HepG2 (cell line): ENCODE measurements at regions not wholly inside any gene's neighbourhood (a gene's known extent, or its start where the extent isn't known, plus 50 kb on each side); places are given as distances from the start of the nearest gene placed in this dataset.

ENCODE experiments used
- ATAC-seq: fragments of 200-7000 bp; cut with Tn5 transposase; 3 replicates; pipeline ENCODE4 v1.9.1; 2020; ENCODE audit warnings: mild to moderate bottlenecking, moderate library complexity
- BruUV-seq: library from RNA; stranded (reverse); fragments of 400-500 nt; replicated peaks from 2 replicates; lab custom pipeline; 2021; lab: Mats Ljungman, UMichigan
- CTCF ChIA-PET: fragments of 300-600 bp; formaldehyde crosslinking; extraction: SDS; loops from one replicate; lab custom pipeline; 2021; ENCODE audit warnings: low total read pairs, inconsistent platforms, low intra/inter-chr PET ratio; lab: Yijun Ruan, JAX
- POLR2A ChIA-PET: fragments of 350-600 bp; sonication (Branson Sonifier 250); formaldehyde crosslinking; loops from one replicate; lab custom pipeline; 2020; ENCODE audit warnings: antibody characterized with exemption, inconsistent platforms; lab: Yijun Ruan, JAX
- DNase-seq: peaks from one replicate; pipeline ENCODE4 v3.0.0-alpha.2; 2015; ENCODE audit warnings: low spot score
- FAIRE-seq: peaks from 3 replicates; lab custom pipeline; 2011; peaks lifted over from hg19 to GRCh38; lab: Jason Lieb, UNC
- H2AFZ ChIP-seq: one replicate; pipeline ENCODE4 v1.6.1; 2011; ENCODE audit warnings: low read length, inconsistent platforms
- H3K27ac ChIP-seq: fragments of 300-600 bp; 3 replicates; pipeline ENCODE4 v1.8.0; 2011; ENCODE audit warnings: mixed run types, mild to moderate bottlenecking, mixed read lengths, low read length, inconsistent platforms; ENCODE audit not compliant: insufficient read depth; ENCODE audit errors: extremely low read length
- H3K27me3 ChIP-seq, 2 experiments: fragments of 200-600 bp in 1 of 2; 2 replicates in 1 of 2; 3 replicates in 1 of 2; pipeline versions ENCODE4 v1.6.0 to v1.8.0; 2011; ENCODE audit warnings: low read length in 2 of 2, mild to moderate bottlenecking in 2 of 2, moderate library complexity in 2 of 2, inconsistent platforms in 1 of 2; ENCODE audit not compliant: insufficient read depth in 2 of 2, control insufficient read depth in 1 of 2
- H3K36me3 ChIP-seq, 2 experiments: fragments of 200-600 bp in 1 of 2; replicated peaks in 1 of 2; 2 replicates in 1 of 2; 3 replicates in 1 of 2; pipeline versions ENCODE4 v1.5.1 to v1.8.0; 2011; ENCODE audit warnings: low read length in 2 of 2, inconsistent platforms in 1 of 2; ENCODE audit not compliant: insufficient read depth in 2 of 2, control insufficient read depth in 1 of 2
- H3K4me1 ChIP-seq: 2 replicates; pipeline ENCODE4 v1.5.1; 2012; ENCODE audit warnings: low read length, inconsistent platforms; ENCODE audit not compliant: insufficient read depth
- H3K4me2 ChIP-seq: 2 replicates; pipeline ENCODE4 v1.6.0; 2011; ENCODE audit warnings: low read depth, low read length, inconsistent platforms
- H3K4me3 ChIP-seq, 3 experiments: fragments of 200-600 bp in 1 of 3; sonication (generic), shearing (Covaris generic) in 1 of 3; replicated peaks in 1 of 3; 2 replicates each; pipeline ENCODE4 v1.5.1; 2011 to 2016; ENCODE audit warnings: low read length in 3 of 3, inconsistent platforms in 2 of 3, low read depth in 2 of 3, mild to moderate bottlenecking in 2 of 3, control low read depth in 1 of 3, mixed read lengths in 1 of 3; ENCODE audit not compliant: insufficient read depth in 1 of 3
- H3K79me2 ChIP-seq: one replicate; pipeline ENCODE4 v1.6.1; 2011; ENCODE audit warnings: low read length, inconsistent platforms; ENCODE audit not compliant: insufficient read depth
- H3K9ac ChIP-seq: 2 replicates; pipeline ENCODE4 v1.6.0; 2011; ENCODE audit warnings: mild to moderate bottlenecking, low read depth, low read length, inconsistent platforms; ENCODE audit not compliant: insufficient read depth
- H3K9me3 ChIP-seq: 2 replicates; pipeline ENCODE4 v1.5.1; 2012; ENCODE audit warnings: mild to moderate bottlenecking, low read length
- H4K20me1 ChIP-seq: 2 replicates; pipeline ENCODE4 v1.6.0; 2011; ENCODE audit warnings: inconsistent platforms, mild to moderate bottlenecking, low read length, moderate library complexity; ENCODE audit not compliant: insufficient read depth
- ATF7 ChIP-seq, 2 experiments: fragments of 450-650 bp in 1 of 2; sonication (generic) in 1 of 2; formaldehyde crosslinking in 1 of 2; IDR thresholded peaks; 2 replicates each; pipeline versions ENCODE4 v1.4.0 to v1.6.1; 2016 to 2020; ENCODE audit warnings: antibody characterized with exemption in 1 of 2, mild to moderate bottlenecking in 1 of 2, missing genetic modification reagents in 1 of 2
- CEBPB ChIP-seq: IDR thresholded peaks from 2 replicates; pipeline ENCODE4 v1.6.1; 2011; ENCODE audit warnings: low read depth, low read length, improper control_type of control experiment, borderline replicate concordance
- KLF16 ChIP-seq, 2 experiments: sonication (generic) in 1 of 2; formaldehyde crosslinking in 1 of 2; IDR thresholded peaks; 2 replicates each; pipeline versions ENCODE4 v1.6.1 to v1.8.0; 2016 to 2023; ENCODE audit warnings: missing genetic modification reagents in 2 of 2, missing compliant biosample characterization in 1 of 2
- SMAD3 ChIP-seq: sonication (generic); formaldehyde crosslinking; IDR thresholded peaks from 2 replicates; pipeline ENCODE4 v1.4.0; 2020; ENCODE audit warnings: missing genetic modification reagents
- SRSF4 ChIP-seq: fragments of 200-400 bp; formaldehyde crosslinking; IDR thresholded peaks from one replicate; pipeline ENCODE4 v1.6.1; 2018; ENCODE audit warnings: mild to moderate bottlenecking, low read depth, low read length, moderate library complexity; ENCODE audit not compliant: poor library complexity, severe bottlenecking
- ZFYVE20 ChIP-seq: sonication (generic); formaldehyde crosslinking; IDR thresholded peaks from 2 replicates; pipeline ENCODE4 v1.8.0; 2023; ENCODE audit warnings: low read depth, mild to moderate bottlenecking, moderate library complexity, missing genetic modification reagents, borderline replicate concordance
- ZNF263 ChIP-seq: sonication (generic); formaldehyde crosslinking; IDR thresholded peaks from 2 replicates; pipeline ENCODE4 v1.4.0; 2020; ENCODE audit warnings: missing genetic modification reagents
- ZNF343 ChIP-seq: sonication (generic); formaldehyde crosslinking; IDR thresholded peaks from 2 replicates; pipeline ENCODE4 v1.4.0; 2020; ENCODE audit warnings: mild to moderate bottlenecking, missing genetic modification reagents
- WGBS: methylation state at CpG from one replicate; pipeline ENCODE4 v1.1.6; 2017; ENCODE audit warnings: low lambda C conversion rate; 5-methylcytosine and 5-hydroxymethylcytosine counted together
- in situ Hi-C: cut with HindIII; loops from 2 replicates; pipeline ENCODE4 v1.10.0; 2017; ENCODE audit warnings: low pct_unique_long_range_greater_than_20kb; ENCODE audit not compliant: extremely low pct_ligation_motif_present
- intact Hi-C: fragments of 100-400 bp; cut with micrococcal nuclease; formaldehyde crosslinking; loops from one replicate; pipeline ENCODE4 v1.10.0; 2022; ENCODE audit not compliant: unreplicated experiment
- TF ChIP-seq, protein P1 (sequence below): sonication (generic); formaldehyde crosslinking; IDR thresholded peaks from 2 replicates; pipeline ENCODE4 v1.4.0; 2020; ENCODE audit warnings: missing genetic modification reagents, borderline replicate concordance

GRCh38 chr9:71442937-71443336, 321.5 kb upstream of the TRPM3 start:
- ChIA-PET POLR2A (no interaction called here), CTCF (no interaction called here)
- ATAC-seq: no peak
- no peak overlapping the region for H3K4me2 ChIP-seq
- no TSS peak for BruUV-seq
- 0 out of 2 replicates have a peak, but pooled peaks cover 7% of the 10 kb centered on the region for H3K4me1 ChIP-seq
- H3K27ac ChIP-seq: no peak overlapping the region
- intact Hi-C loops: no loop called here
- peaks cover 1 to 19% of the 10 kb centered on the region in 2 experiments; a peak in 3 of 5 replicates for H3K27me3 ChIP-seq
- no peak overlapping the region for H3K4me3 ChIP-seq
- no peak for DNase-seq
- H2AFZ ChIP-seq: no peak overlapping the region
- in situ Hi-C loops: no loop called here
- H3K36me3 ChIP-seq: no peaks in the 10 kb centered on the region
- no peak overlapping the region for H3K9ac ChIP-seq
- no peaks in the 10 kb centered on the region for H4K20me1 ChIP-seq
- 24% methylated on average over 3 of the region's 3 CpGs for WGBS
- H3K9me3 ChIP-seq: no peaks in the 10 kb centered on the region
- no peak for FAIRE-seq
- TF ChIP-seq, protein P1, sequence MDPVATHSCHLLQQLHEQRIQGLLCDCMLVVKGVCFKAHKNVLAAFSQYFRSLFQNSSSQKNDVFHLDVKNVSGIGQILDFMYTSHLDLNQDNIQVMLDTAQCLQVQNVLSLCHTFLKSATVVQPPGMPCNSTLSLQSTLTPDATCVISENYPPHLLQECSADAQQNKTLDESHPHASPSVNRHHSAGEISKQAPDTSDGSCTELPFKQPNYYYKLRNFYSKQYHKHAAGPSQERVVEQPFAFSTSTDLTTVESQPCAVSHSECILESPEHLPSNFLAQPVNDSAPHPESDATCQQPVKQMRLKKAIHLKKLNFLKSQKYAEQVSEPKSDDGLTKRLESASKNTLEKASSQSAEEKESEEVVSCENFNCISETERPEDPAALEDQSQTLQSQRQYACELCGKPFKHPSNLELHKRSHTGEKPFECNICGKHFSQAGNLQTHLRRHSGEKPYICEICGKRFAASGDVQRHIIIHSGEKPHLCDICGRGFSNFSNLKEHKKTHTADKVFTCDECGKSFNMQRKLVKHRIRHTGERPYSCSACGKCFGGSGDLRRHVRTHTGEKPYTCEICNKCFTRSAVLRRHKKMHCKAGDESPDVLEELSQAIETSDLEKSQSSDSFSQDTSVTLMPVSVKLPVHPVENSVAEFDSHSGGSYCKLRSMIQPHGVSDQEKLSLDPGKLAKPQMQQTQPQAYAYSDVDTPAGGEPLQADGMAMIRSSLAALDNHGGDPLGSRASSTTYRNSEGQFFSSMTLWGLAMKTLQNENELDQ: no peak
- TF ChIP-seq CEBPB (peak; percentile 30; the same call in 1 of the 2 replicates), SMAD3 (CRISPR knock-in tag) (no peak), KLF16 (CRISPR knock-in tag; IDR thresholded peaks at IDR 0.05) (no peak), ZNF263 (CRISPR knock-in tag) (no peak), SRSF4 (no peak), ATF7 (IDR thresholded peaks at IDR 0.05) (peak; percentile 62), ATF7 (CRISPR knock-in tag; IDR thresholded peaks at IDR 0.05) (no peak), ZNF343 (CRISPR knock-in tag) (no peak), ZFYVE20 (CRISPR knock-in tag) (no peak)
- H3K79me2 ChIP-seq: no peaks in the 10 kb centered on the region
